ENCODE measurements at regions not wholly inside any gene's neighbourhood (a gene's known extent, or its start where the extent isn't known, plus 50 kb on each side); places are given as distances from the start of the nearest gene placed in this dataset.

- TF ChIP-seq CTCF (IDR thresholded peaks at IDR 0.05) (no peak), POLR2A (IDR thresholded peaks at IDR 0.05) (no peak)
Observed at GRCh38 chr5:91271999-91272398, 111.1 kb downstream of the ARRDC3 start.
